Transverse colon (tissue), 4 donors: ENCODE measurements at regions not wholly inside any gene's neighbourhood (a gene's known extent, or its start where the extent isn't known, plus 50 kb on each side); places are given as distances from the start of the nearest gene placed in this dataset.

Experiments
- DNase-seq: peaks from one replicate; pipeline ENCODE4 v3.0.0-alpha.2; 2019
- H3K27ac ChIP-seq, 4 donors: fragments of 200-600 bp; sonication (generic); 2 replicates each; pipeline ENCODE4 v1.5.1; 2016 to 2018; ENCODE audit warnings: inconsistent platforms in 4 of 4
- H3K27me3 ChIP-seq: fragments of 200-600 bp; sonication (generic); 2 replicates; pipeline ENCODE4 v1.5.1; 2017; ENCODE audit warnings: inconsistent platforms
- H3K36me3 ChIP-seq, 4 donors: fragments of 200-600 bp; sonication (generic); 2 replicates each; pipeline ENCODE4 v1.5.1; 2017 to 2019; ENCODE audit warnings: inconsistent platforms in 4 of 4
- H3K4me1 ChIP-seq, 4 donors: fragments of 200-600 bp; sonication (generic); 2 replicates each; pipeline ENCODE4 v1.5.1; 2017 to 2020; ENCODE audit warnings: inconsistent platforms in 4 of 4
- H3K4me3 ChIP-seq, 4 donors: fragments of 200-600 bp; sonication (generic); 1 replicate in 1 of 4; 2 replicates in 3 of 4; pipeline versions ENCODE4 v1.5.1 to v1.6.1; 2017 to 2019; ENCODE audit warnings: inconsistent platforms in 4 of 4
- H3K9me3 ChIP-seq, 2 donors: fragments of 200-600 bp; sonication (generic); 2 replicates each; pipeline ENCODE4 v1.5.1; 2017 to 2019; ENCODE audit warnings: inconsistent platforms in 2 of 2
- CTCF ChIP-seq, 5 experiments: fragments of 200-600 bp in 3 of 5; fragments of 450-650 bp in 2 of 5; sonication (generic) in 3 of 5; IDR thresholded peaks; 1 replicate in 2 of 5; 2 replicates in 3 of 5; pipeline ENCODE4 v1.5.1; 2016 to 2017; ENCODE audit warnings: antibody characterized with exemption in 5 of 5, inconsistent platforms in 3 of 5, mild to moderate bottlenecking in 2 of 5, moderate library complexity in 1 of 5
- EP300 ChIP-seq: sonication (generic); formaldehyde crosslinking; IDR thresholded peaks from one replicate; pipeline ENCODE4 v1.6.1; 2017; ENCODE audit warnings: antibody characterized with exemption, low read depth
- POLR2A ChIP-seq: fragments of 450-650 bp; IDR thresholded peaks from one replicate; pipeline ENCODE4 v1.6.1; 2016; ENCODE audit warnings: antibody characterized with exemption, mild to moderate bottlenecking, moderate library complexity
- POLR2AphosphoS5 ChIP-seq, 3 donors: sonication (generic); formaldehyde crosslinking; IDR thresholded peaks; one replicate each; pipeline ENCODE4 v1.6.1; 2016; ENCODE audit warnings: antibody characterized with exemption in 3 of 3
- WGBS, 2 donors: methylation state at CpG; one replicate each; pipeline ENCODE4 v1.1.5; 2018; ENCODE audit warnings: low coverage in 1 of 2; 5-methylcytosine and 5-hydroxymethylcytosine counted together
- in situ Hi-C, 4 donors: fragments of 200-750 bp; cut with MboI; loops; one replicate each; pipeline versions ENCODE4 v1.15.0 to v1.15.1; 2017; ENCODE audit warnings: low sequenced_read_pairs in 3 of 4, low pct_ligation_motif_present in 1 of 4, low pct_unique_long_range_greater_than_20kb in 1 of 4
- intact Hi-C: fragments of 100-400 bp; cut with DNase I; formaldehyde crosslinking; loops from one replicate; pipeline ENCODE4 v1.15.1; 2023; ENCODE audit warnings: low total_unique reads

DNA sequence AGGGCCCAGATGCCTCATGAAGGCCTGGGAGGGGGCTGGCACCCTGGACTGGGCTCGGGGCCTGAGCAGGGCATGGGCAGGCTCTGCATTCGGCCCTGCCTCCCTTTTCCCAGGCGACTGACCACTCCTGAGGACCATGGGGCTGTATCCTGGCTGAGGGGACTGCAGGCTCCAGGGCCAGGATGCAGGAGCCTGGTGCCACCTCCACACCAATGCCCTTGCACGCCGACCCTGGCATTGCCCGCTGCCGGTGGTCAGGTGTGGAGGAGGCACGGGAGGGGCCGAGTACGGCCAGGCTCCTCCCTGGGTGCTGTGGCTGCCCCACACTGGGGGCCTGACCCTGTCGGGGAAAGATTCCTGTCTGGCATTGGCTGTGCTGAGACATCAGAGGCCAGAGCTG is 128.9 kb downstream of the SIK1 start:
- TF ChIP-seq EP300 (no peak), POLR2A (no peak), CTCF (IDR thresholded peaks at IDR 0.05) (no peak), POLR2AphosphoS5 (IDR thresholded peaks at IDR 0.05) (no peak)
- Histone ChIP-seq H3K4me3 (no peak overlapping the region), H3K36me3 (no peaks in the 10 kb centered on the region), H3K9me3 (peaks cover 4 to 5% of the 10 kb centered on the region in 2 donors), H3K4me1 (no peaks in the 10 kb centered on the region), H3K27ac (no peak overlapping the region), H3K27me3 (no peaks in the 10 kb centered on the region)
- intact Hi-C loops = no loop called here
- no peak for DNase-seq
- WGBS, 2 donors = 95% methylated on average over 10 of the region's 11 CpGs; no CpG with 5 or more reads in 1 of the 2 donors
- in situ Hi-C loops = no loop called here

DNA sequence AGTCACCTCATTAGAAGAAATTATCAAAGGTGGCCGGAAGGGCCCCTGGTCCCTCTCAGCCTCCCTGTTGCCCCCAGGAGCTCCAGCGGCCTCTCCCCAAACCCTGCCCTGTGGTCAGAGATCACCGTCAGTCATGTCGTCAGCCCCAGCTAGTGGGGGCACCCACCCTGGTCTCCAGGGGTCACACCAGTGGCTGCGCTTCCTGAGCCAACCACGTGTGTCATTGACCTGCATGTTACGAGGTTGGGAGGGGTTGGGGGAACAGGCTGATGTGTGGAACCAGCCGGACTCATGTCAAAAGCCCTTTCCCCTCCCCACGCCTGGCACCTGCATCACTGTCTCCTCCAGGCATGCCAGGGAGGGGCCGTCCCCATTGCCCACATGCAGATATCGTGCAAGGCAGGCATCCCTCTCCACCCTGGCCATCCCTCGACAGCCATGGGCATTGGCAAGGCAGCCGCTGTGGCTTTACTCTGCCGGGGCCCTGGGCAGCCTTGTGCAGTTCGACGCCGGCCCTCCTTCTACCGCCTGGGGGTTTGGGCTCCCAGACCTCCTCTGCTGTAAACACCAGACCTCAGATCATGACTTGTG is 128.7 kb downstream of the CRYAA start:
- in situ Hi-C loops (no loop called here), intact Hi-C loops (no loop called here)
- Histone ChIP-seq H3K36me3 (no peaks in the 10 kb centered on the region), H3K9me3 (peaks cover 4 to 5% of the 10 kb centered on the region in 2 donors), H3K27me3 (no peaks in the 10 kb centered on the region), H3K27ac (no peak overlapping the region), H3K4me3 (no peak overlapping the region), H3K4me1 (no peaks in the 10 kb centered on the region)
- TF ChIP-seq EP300 (no peak), POLR2A (no peak), CTCF (IDR thresholded peaks at IDR 0.05) (no peak), POLR2AphosphoS5 (IDR thresholded peaks at IDR 0.05) (no peak)
- WGBS, 2 donors = 70% methylated on average over 18 of the region's 18 CpGs; no CpG with 5 or more reads in 1 of the 2 donors
- no peak for DNase-seq

- intact Hi-C loops = no loop called here
- Histone ChIP-seq H3K27me3 (no peaks in the 10 kb centered on the region), H3K36me3 (no peaks in the 10 kb centered on the region), H3K27ac (no peak overlapping the region), H3K4me3 (no peak overlapping the region), H3K9me3 (peaks cover 4 to 5% of the 10 kb centered on the region in 2 donors), H3K4me1 (no peaks in the 10 kb centered on the region)
- DNase-seq = no peak
- no peak for TF ChIP-seq CTCF (IDR thresholded peaks at IDR 0.05)
- no peak for TF ChIP-seq POLR2A
- no peak for TF ChIP-seq POLR2AphosphoS5 (IDR thresholded peaks at IDR 0.05)
- TF ChIP-seq EP300 = no peak
- 71 to 78% methylated on average over 6 to 14 of the region's 14 CpGs for WGBS, 2 donors
- in situ Hi-C loops = no loop called here
Measured at GRCh38 chr21:43295066-43295958, 126.5 kb downstream of the CRYAA start.

- Histone ChIP-seq H3K36me3 (no peaks in the 10 kb centered on the region), H3K27ac (no peak overlapping the region), H3K27me3 (no peaks in the 10 kb centered on the region), H3K4me3 (no peak overlapping the region), H3K9me3 (peaks cover 5 to 7% of the 10 kb centered on the region in 2 donors), H3K4me1 (no peaks in the 10 kb centered on the region)
- WGBS, 2 donors = 71 to 75% methylated on average over 3 to 14 of the region's 14 CpGs
- DNase-seq = no peak
- in situ Hi-C loops = no loop called here
- intact Hi-C loops = no loop called here
- TF ChIP-seq POLR2AphosphoS5 (IDR thresholded peaks at IDR 0.05) (no peak), POLR2A (no peak), EP300 (no peak), CTCF (IDR thresholded peaks at IDR 0.05) (no peak)
Measured at GRCh38 chr21:43294194-43294902, 125.5 kb downstream of the CRYAA start.
